Activated T-helper 17 cell treated with anti-CD3 and anti-CD28 coated beads, Interleukin-2, amount 50 U/mL, for 72 hours (primary cell): ENCODE measurements at regions not wholly inside any gene's neighbourhood (a gene's known extent, or its start where the extent isn't known, plus 50 kb on each side); places are given as distances from the start of the nearest gene placed in this dataset.

ENCODE experiments used
- ATAC-seq: fragments of 150-1000 bp; cut with Tn5 transposase; replicated peaks from 2 replicates; pipeline ENCODE4 v1.10.0; 2021; ENCODE audit warnings: mild to moderate bottlenecking, moderate library complexity
- H3K27ac Mint-ChIP-seq: one replicate; pipeline ENCODE4 v1.8.0; 2022; ENCODE audit warnings: mixed read lengths
- H3K27me3 Mint-ChIP-seq: one replicate; pipeline ENCODE4 v1.8.0; 2022; ENCODE audit warnings: mixed read lengths
- H3K36me3 Mint-ChIP-seq: one replicate; pipeline ENCODE4 v1.8.0; 2022; ENCODE audit warnings: low read depth, mild to moderate bottlenecking, mixed read lengths
- H3K4me1 Mint-ChIP-seq: one replicate; pipeline ENCODE4 v1.8.0; 2022; ENCODE audit warnings: mixed read lengths
- H3K4me3 Mint-ChIP-seq: one replicate; pipeline ENCODE4 v1.8.0; 2022; ENCODE audit warnings: mild to moderate bottlenecking, mixed read lengths
- H3K9me3 Mint-ChIP-seq: one replicate; pipeline ENCODE4 v1.8.0; 2022; ENCODE audit warnings: mixed read lengths

- Mint-ChIP-seq H3K36me3 (no peaks in the 10 kb centered on the region), H3K4me3 (no peak overlapping the region), H3K27me3 (peaks cover 4% of the 10 kb centered on the region), H3K27ac (no peak overlapping the region), H3K4me1 (no peaks in the 10 kb centered on the region), H3K9me3 (no peaks in the 10 kb centered on the region)
- ATAC-seq = no peak
Observed at GRCh38 chr4:53730031-53730805, 138.9 kb upstream of the LNX1 start.

- no peak for ATAC-seq
- H3K4me1 Mint-ChIP-seq = no peaks in the 10 kb centered on the region
- H3K9me3 Mint-ChIP-seq = no peaks in the 10 kb centered on the region
Observed at GRCh38 chr4:53722110-53722509, 130.8 kb upstream of the LNX1 start.

GRCh38 chr4:53721263-53721662 lies 130.0 kb upstream of the LNX1 start:
- no peak overlapping the region for H3K4me3 Mint-ChIP-seq
- no peaks in the 10 kb centered on the region for H3K9me3 Mint-ChIP-seq
- H3K27ac Mint-ChIP-seq = no peak overlapping the region
- peaks cover 26% of the 10 kb centered on the region for H3K27me3 Mint-ChIP-seq
- no peaks in the 10 kb centered on the region for H3K4me1 Mint-ChIP-seq
- no peaks in the 10 kb centered on the region for H3K36me3 Mint-ChIP-seq
- ATAC-seq = no peak

More at GRCh38 chr4:53722110-53722509, 130.8 kb upstream of the LNX1 start:
- no peak overlapping the region for H3K4me3 Mint-ChIP-seq
- H3K27me3 Mint-ChIP-seq = peaks cover 22% of the 10 kb centered on the region
- no peak overlapping the region for H3K27ac Mint-ChIP-seq
- H3K36me3 Mint-ChIP-seq = no peaks in the 10 kb centered on the region

DNA sequence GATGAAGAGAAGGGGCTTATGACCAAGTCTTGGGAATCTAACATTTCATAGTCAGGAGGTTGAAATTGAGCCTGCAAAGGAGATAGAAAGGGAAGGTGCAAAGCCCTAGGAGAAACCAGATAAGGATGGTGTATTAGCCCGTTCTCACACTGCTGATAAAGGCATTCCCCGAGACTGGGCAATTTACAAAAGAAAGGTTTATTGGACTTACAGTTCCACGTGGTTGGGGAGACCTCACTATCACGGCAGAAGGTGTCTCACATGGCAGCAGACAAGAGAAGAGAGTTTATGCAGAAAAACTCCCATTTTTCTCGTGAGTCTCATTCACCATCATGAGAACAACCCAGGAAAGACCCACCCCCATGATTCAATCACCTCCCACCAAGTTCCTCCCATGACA lies 129.5 kb upstream of the LNX1 start:
- H3K4me3 Mint-ChIP-seq = no peak overlapping the region
- ATAC-seq = no peak
- H3K9me3 Mint-ChIP-seq = no peaks in the 10 kb centered on the region
- no peaks in the 10 kb centered on the region for H3K36me3 Mint-ChIP-seq
- peaks cover 26% of the 10 kb centered on the region for H3K27me3 Mint-ChIP-seq
- no peak overlapping the region for H3K27ac Mint-ChIP-seq
- H3K4me1 Mint-ChIP-seq = no peaks in the 10 kb centered on the region

- Mint-ChIP-seq H3K36me3 (no peaks in the 10 kb centered on the region), H3K9me3 (no peaks in the 10 kb centered on the region), H3K27me3 (peaks cover 18% of the 10 kb centered on the region), H3K27ac (no peak overlapping the region), H3K4me1 (no peaks in the 10 kb centered on the region), H3K4me3 (no peak overlapping the region)
- no peak for ATAC-seq
Observed at GRCh38 chr4:53717064-53717549, 125.8 kb upstream of the LNX1 start.

- Mint-ChIP-seq H3K36me3 (no peaks in the 10 kb centered on the region), H3K27me3 (peaks cover 18% of the 10 kb centered on the region)
Observed at GRCh38 chr4:53716471-53717063, 125.3 kb upstream of the LNX1 start.

DNA sequence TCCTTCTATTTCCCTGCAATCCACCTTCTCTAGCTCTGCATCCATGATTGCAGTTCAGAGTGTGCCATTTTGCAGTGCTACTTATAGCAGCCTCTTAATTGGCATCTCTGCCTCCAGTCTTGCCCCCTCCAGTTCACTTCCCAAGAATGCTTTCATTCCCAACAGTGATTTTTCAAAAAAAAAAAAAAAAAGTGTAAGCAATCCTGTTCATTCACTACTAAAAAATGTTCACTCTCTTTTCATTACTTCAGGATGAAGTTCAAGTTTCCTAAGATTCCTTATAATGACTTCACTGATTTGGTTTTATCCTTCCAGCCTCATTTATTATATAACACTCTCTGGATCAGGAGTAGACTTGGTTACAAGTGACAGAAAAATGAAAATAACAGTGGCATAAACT lies 124.7 kb upstream of the LNX1 start:
- no peaks in the 10 kb centered on the region for H3K4me1 Mint-ChIP-seq
- H3K27me3 Mint-ChIP-seq = peaks cover 18% of the 10 kb centered on the region
- no peak for ATAC-seq
- H3K27ac Mint-ChIP-seq = no peak overlapping the region
- no peak overlapping the region for H3K4me3 Mint-ChIP-seq
- no peaks in the 10 kb centered on the region for H3K9me3 Mint-ChIP-seq
- no peaks in the 10 kb centered on the region for H3K36me3 Mint-ChIP-seq

More at GRCh38 chr4:53716471-53717063, 125.3 kb upstream of the LNX1 start:
- Mint-ChIP-seq H3K9me3 (no peaks in the 10 kb centered on the region), H3K27ac (no peak overlapping the region), H3K4me3 (no peak overlapping the region), H3K4me1 (no peaks in the 10 kb centered on the region)
- ATAC-seq = no peak

GRCh38 chr4:53714236-53715140 lies 123.2 kb upstream of the LNX1 start:
- Mint-ChIP-seq H3K27ac (no peak overlapping the region), H3K9me3 (no peaks in the 10 kb centered on the region), H3K4me1 (no peaks in the 10 kb centered on the region), H3K27me3 (peaks cover 11% of the 10 kb centered on the region), H3K4me3 (no peak overlapping the region), H3K36me3 (no peaks in the 10 kb centered on the region)
- ATAC-seq = no peak

DNA sequence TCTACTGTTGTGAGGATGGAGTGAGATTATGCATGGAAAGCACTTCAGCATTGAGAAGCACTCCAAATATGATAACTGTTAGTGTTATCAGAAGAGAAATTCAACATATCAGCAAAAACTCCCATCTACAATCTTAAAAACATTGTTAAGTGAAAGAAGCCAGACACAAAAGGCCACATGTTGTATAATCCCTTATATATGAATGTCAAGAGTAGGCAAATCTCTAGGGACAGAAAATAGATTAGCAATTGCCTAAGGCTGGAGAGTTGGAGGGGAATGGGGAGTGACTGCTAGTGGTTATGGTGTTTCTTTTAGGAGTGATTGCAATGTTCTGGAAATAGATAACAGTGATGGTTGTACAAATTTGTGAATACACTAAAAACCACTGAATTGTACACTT lies 122.5 kb upstream of the LNX1 start:
- Mint-ChIP-seq H3K27me3 (peaks cover 8% of the 10 kb centered on the region), H3K27ac (no peak overlapping the region), H3K4me1 (no peaks in the 10 kb centered on the region), H3K4me3 (no peak overlapping the region), H3K9me3 (no peaks in the 10 kb centered on the region), H3K36me3 (no peaks in the 10 kb centered on the region)
- no peak for ATAC-seq

GRCh38 chr4:53713296-53713695 lies 122.0 kb upstream of the LNX1 start:
- Mint-ChIP-seq H3K9me3 (no peaks in the 10 kb centered on the region), H3K27ac (no peak overlapping the region), H3K4me1 (no peaks in the 10 kb centered on the region), H3K36me3 (no peaks in the 10 kb centered on the region), H3K4me3 (no peak overlapping the region), H3K27me3 (peaks cover 13% of the 10 kb centered on the region)
- ATAC-seq = no peak

- no peak overlapping the region for H3K4me3 Mint-ChIP-seq
- H3K9me3 Mint-ChIP-seq = no peaks in the 10 kb centered on the region
- no peaks in the 10 kb centered on the region for H3K36me3 Mint-ChIP-seq
- ATAC-seq = no peak
- no peaks in the 10 kb centered on the region for H3K4me1 Mint-ChIP-seq
- H3K27ac Mint-ChIP-seq = no peak overlapping the region
- H3K27me3 Mint-ChIP-seq = peaks cover 18% of the 10 kb centered on the region
Observed at GRCh38 chr4:53712408-53713020, 121.2 kb upstream of the LNX1 start.

DNA sequence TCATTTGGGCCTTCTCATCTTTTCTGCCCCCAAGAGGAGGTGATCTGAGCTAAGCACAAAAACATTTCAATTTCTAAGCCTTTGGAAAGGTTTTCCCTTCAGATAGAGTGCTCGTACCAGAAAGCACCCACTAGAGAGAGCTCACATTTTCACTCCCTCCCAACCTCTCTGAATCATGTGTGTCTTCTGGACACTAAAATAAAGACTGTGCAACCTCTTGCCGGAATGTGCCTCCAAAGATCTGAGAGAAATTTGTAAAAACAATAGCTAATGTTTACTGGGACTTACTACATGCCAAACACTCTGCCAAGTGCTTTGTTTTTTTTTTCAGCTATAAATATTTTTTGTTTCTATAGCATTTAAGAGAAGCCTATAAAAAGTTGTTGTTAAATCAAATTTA lies 120.6 kb upstream of the LNX1 start:
- peaks cover 15% of the 10 kb centered on the region for H3K27me3 Mint-ChIP-seq
- no peaks in the 10 kb centered on the region for H3K9me3 Mint-ChIP-seq
- H3K27ac Mint-ChIP-seq = no peak overlapping the region
- no peak for ATAC-seq
- no peak overlapping the region for H3K4me3 Mint-ChIP-seq
- H3K36me3 Mint-ChIP-seq = no peaks in the 10 kb centered on the region
- H3K4me1 Mint-ChIP-seq = no peaks in the 10 kb centered on the region

DNA sequence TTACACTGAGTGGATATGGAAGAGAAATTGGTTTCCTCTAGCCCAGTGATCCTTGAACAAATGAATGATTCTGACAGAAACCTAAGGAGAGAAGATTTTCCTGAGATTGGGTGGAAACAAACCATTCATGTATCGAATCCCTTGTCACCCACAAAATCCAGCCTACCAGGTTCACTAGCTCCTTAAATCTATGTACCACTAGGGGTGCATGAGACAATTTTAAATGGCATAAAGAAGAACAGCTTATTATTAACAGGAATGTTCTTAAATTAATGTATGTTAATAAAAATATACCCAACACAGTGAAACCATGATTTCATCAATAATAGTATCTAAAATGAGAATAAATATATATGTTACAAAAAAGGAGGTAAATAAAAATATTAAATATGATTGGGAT lies 118.4 kb upstream of the LNX1 start:
- no peak overlapping the region for H3K27ac Mint-ChIP-seq
- H3K4me3 Mint-ChIP-seq = no peak overlapping the region
- peaks cover 14% of the 10 kb centered on the region for H3K27me3 Mint-ChIP-seq
- ATAC-seq = no peak
- H3K4me1 Mint-ChIP-seq = no peaks in the 10 kb centered on the region
- no peaks in the 10 kb centered on the region for H3K9me3 Mint-ChIP-seq
- no peaks in the 10 kb centered on the region for H3K36me3 Mint-ChIP-seq

DNA sequence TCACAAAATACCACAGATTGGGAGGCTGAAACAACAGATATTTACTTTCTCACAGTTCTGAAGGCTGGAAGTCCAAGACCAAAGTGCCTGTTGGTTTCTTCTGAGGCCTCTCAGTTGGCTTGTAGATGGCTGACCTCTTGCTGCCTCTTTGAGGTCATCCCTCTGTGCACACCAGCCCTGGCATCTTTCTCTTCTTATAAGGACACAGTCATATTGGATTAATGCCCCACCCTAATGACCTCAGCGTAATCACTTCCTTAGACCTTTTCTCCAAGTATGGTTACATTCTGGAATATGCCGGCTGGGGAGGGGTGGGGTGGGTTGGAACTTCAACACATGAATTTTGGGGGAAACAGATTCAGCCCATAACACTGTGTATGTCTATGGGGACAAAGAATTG lies 116.2 kb upstream of the LNX1 start:
- Mint-ChIP-seq H3K9me3 (no peaks in the 10 kb centered on the region), H3K4me1 (peaks cover 5% of the 10 kb centered on the region), H3K36me3 (no peaks in the 10 kb centered on the region), H3K27ac (no peak overlapping the region), H3K27me3 (peaks cover 20% of the 10 kb centered on the region), H3K4me3 (no peak overlapping the region)
- no peak for ATAC-seq
